AG10803 (cell line): ENCODE measurements at regions not wholly inside any gene's neighbourhood (a gene's known extent, or its start where the extent isn't known, plus 50 kb on each side); places are given as distances from the start of the nearest gene placed in this dataset.

ENCODE experiments used
- DNase-seq: peaks from one replicate; pipeline ENCODE4 v3.0.0; 2010; ENCODE audit warnings: low read depth
- H3K4me3 ChIP-seq: 2 replicates; pipeline ENCODE4 v1.5.1; 2011; ENCODE audit warnings: mild to moderate bottlenecking, low read length, control low read depth
- CTCF ChIP-seq: conservative IDR thresholded peaks from 2 replicates; pipeline ENCODE4 v1.5.1; 2011; ENCODE audit warnings: mild to moderate bottlenecking, low read length, control low read depth, inconsistent platforms

GRCh38 chr2:46831051-46831868, 84.3 kb downstream of the MCFD2 start:
- H3K4me3 ChIP-seq: no peak overlapping the region
- peak; percentile 95 for DNase-seq
- no peak for TF ChIP-seq CTCF

GRCh38 chr2:46829231-46829995, 86.2 kb downstream of the MCFD2 start:
- TF ChIP-seq CTCF: no peak
- DNase-seq: no peak
- no peak overlapping the region for H3K4me3 ChIP-seq

GRCh38 chr2:46828491-46829230, 86.9 kb downstream of the MCFD2 start:
- TF ChIP-seq CTCF: no peak
- no peak overlapping the region for H3K4me3 ChIP-seq
- no peak for DNase-seq

DNA sequence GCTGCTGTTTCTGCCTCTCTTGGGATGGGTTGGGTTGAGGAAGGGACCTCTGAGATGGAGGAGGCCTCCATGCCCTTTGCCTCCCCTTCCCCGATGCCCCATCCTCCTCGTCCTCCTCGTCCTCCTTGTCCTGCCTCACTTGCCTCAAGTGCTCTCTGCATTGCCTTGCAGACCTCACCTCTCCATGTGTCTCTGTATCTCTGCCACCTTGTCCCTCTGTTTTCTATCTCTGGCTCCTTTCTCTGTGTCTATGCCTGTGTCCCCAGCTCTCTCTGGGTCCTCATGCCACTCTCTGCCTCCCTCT, 87.5 kb downstream of the MCFD2 start:
- DNase-seq: no peak
- TF ChIP-seq CTCF: no peak
- no peak overlapping the region for H3K4me3 ChIP-seq

DNA sequence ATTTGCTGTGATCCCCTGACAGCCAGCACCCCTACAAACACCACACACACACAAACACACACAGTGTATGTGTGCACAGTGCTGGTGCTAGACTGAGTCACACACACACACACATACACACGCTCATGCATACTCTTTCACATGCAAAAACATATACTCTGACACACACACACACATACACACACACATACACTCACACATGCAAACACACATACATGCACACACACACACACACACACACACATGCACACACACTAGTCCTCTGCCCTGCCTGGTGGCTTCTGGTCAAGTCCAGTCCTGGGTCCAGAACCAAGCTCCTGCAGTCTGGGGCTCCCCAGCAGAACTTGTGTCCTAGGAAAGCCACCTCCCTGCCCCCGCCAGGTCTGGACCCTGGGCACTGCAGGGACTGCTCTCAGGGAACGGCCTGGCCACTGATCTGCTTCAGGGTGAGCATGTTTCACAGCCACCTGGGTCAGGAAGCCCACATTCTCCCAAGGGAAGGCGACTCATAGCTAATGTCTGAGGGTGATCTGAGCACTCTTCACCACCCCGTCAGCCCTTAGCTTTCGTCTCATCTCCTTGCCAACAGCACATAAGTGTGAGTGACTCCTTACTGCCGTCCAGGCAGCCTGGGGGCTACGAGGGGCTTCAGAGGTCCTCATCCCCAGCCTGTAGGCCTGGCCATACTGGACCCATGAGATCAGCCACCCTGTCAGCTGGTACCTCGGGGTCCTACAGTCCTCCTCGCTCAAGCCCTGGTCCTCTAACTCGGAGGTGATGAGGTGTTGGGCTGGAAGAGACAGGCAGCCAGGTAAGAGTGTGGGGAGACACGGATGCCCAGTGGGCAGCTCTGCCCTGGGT, 88.1 kb downstream of the MCFD2 start:
- no peak overlapping the region for H3K4me3 ChIP-seq
- TF ChIP-seq CTCF: no peak
- DNase-seq: peak; percentile 79

GRCh38 chr2:46826569-46827245, 88.9 kb downstream of the MCFD2 start:
- DNase-seq: no peak
- H3K4me3 ChIP-seq: no peak overlapping the region
- no peak for TF ChIP-seq CTCF
